ENCODE measurements at regions not wholly inside any gene's neighbourhood (a gene's known extent, or its start where the extent isn't known, plus 50 kb on each side); places are given as distances from the start of the nearest gene placed in this dataset.

DNA sequence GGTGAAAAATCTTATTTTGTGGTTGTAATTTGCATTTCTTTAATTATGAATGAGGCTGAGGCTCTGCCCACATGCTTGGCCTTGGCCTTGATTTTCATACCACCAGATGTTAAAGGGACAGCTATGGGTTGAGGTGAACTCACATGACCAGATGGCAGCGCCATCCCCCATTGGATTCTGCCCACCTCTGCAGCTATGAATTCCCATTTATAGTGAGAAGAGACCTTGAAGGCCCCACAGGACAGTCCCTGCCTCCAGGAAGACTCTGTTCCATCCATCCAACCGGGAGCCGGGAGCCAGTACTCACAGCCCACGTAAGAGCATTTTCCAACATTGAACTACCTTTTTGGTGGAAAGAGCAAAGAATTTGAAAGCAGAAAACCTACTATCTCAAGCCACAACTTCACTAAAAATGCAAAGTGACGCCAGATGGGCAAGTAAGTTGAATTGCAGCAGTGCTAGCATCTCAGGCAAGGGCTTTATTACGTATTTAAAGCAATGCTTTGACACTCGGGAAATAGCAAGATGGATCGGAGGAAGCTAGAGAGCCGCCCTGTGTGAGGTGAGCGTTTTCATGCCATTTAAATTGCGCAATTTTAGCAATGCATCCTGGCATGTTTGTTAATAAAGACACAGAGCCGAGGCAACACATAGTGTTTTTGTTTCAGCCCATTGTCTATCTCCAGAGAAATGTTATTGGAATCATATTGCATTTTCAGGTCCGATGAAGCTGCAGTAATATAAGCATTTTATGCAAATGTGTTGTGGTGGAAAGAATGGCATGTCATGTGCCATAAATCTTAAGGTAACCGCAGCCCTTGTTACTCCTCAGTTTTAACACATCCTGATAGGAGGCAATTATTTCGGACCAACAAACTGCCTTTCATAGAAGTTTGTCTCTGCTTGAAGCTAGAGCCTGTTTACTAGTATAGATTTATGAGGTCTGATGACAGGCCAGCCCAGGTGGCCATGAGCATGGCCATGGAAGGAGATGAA is 273.4 kb upstream of the TNRC6C start:
- Histone ChIP-seq H3K4me3 (ENCODE audit: low read depth, low read length) (no peak overlapping the region), H3K4me1 (ENCODE audit: insufficient read depth) (no peaks in the 10 kb centered on the region), H3K36me3 (ENCODE audit: insufficient read depth) (no peaks in the 10 kb centered on the region), H3K27ac (ENCODE audit: low read depth) (no peak overlapping the region)
- no peak for DNase-seq (ENCODE audit: extremely low spot score)
- WGBS, result 72% methylated on average over 15 of the region's 15 CpGs

DNA sequence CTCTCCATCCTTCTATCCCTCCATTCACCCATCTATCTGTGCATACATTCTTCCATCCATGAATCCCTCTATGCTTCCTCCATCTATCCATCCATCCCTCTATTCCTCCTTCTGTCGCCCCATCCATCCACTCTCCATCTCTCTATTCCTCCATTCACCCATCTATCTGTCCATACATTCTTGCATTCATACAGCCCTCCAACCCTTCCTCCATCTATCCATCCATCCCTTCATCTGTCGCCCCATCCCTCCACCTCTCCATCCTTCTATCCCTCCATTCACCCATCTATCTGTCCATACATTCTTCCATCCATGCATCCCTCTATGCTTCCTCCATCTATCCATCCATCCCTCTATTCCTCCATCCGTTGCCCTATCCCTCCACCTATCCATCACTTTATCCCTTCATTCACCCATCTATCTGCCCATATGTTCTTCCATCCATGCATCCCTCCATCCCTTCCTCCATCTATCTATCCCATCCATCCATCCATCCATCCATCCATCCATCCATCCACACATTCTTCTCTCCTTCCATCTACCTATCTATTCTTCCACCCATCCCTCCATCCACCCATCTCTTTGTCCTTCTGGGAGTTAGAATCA is 272.5 kb upstream of the TNRC6C start:
- H3K4me3 ChIP-seq (ENCODE audit: low read depth, low read length), result no peak overlapping the region
- H3K4me1 ChIP-seq (ENCODE audit: insufficient read depth), result no peaks in the 10 kb centered on the region
- 97% methylated on average over 3 of the region's 3 CpGs for WGBS
- H3K36me3 ChIP-seq (ENCODE audit: insufficient read depth), result no peaks in the 10 kb centered on the region
- no peak for DNase-seq (ENCODE audit: extremely low spot score)
- H3K27ac ChIP-seq (ENCODE audit: low read depth), result no peak overlapping the region

DNA sequence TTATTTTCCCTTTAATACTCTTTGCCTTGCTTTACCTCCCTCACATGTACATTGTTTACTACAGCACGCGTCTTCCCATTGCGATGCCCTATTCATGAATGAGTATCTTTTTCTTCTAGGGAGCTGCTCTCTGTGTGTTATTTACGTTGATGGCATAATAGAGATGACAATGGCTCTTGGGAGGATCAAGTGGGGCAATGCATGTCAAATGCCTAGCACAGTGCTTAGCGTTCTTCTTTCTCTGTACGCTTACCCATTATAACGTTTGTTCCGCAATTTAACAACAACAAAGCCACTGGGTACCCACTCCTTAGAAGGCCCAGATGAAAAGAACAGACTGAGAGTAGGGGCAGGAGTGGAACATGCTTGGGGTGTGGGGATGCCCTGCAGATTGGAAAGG is 271.6 kb upstream of the TNRC6C start:
- Histone ChIP-seq H3K27ac (ENCODE audit: low read depth) (no peak overlapping the region), H3K4me3 (ENCODE audit: low read depth, low read length) (no peak overlapping the region), H3K4me1 (ENCODE audit: insufficient read depth) (no peaks in the 10 kb centered on the region), H3K36me3 (ENCODE audit: insufficient read depth) (no peaks in the 10 kb centered on the region)
- WGBS, result 82% methylated on average over 8 of the region's 8 CpGs
- DNase-seq (ENCODE audit: extremely low spot score), result no peak

DNA sequence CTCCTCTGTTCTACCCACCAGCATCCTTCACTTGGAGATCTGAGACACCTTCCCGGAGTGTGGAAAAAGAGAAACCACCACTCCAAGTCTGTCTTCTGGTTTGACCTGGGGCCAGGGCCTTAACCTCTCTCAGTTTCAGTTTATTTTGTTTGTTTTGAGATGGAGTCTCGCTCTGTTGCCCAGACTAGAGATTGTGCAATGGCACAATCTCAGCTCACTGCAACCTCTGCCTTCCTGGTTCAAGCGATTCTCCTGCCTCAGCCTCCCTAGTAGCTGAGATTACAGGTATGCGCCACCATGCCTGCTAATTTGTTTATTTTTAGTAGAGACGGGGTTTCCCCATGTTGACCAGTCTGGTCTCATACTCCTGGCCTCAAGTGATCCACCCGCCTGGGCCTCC is 271.1 kb upstream of the TNRC6C start:
- no peaks in the 10 kb centered on the region for H3K36me3 ChIP-seq (ENCODE audit: insufficient read depth)
- 93% methylated on average over 6 of the region's 6 CpGs for WGBS
- H3K27ac ChIP-seq (ENCODE audit: low read depth), result no peak overlapping the region
- no peaks in the 10 kb centered on the region for H3K4me1 ChIP-seq (ENCODE audit: insufficient read depth)
- H3K4me3 ChIP-seq (ENCODE audit: low read depth, low read length), result no peak overlapping the region
- DNase-seq (ENCODE audit: extremely low spot score), result no peak

DNA sequence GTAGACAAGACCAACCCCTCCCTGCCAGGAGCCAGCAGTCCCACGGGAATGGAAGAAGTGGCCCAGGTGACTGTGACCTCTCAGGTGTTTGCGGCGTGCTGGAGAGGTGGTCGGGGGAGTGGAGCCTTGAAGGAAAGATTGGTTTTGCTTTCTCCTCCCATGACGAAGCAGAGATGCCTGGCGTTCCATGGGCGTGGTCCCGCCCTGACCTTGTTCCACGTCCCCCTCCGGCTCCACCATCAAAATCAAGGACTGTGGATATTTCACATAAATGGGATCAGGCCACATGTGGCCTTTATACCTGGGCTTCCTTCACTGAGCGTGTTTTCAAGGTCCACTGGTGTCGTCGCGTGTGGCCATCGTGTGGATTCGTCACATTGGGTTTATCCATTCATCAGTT is 270.6 kb upstream of the TNRC6C start:
- no peak overlapping the region for H3K4me3 ChIP-seq (ENCODE audit: low read depth, low read length)
- no peak overlapping the region for H3K27ac ChIP-seq (ENCODE audit: low read depth)
- no peaks in the 10 kb centered on the region for H3K4me1 ChIP-seq (ENCODE audit: insufficient read depth)
- 96% methylated on average over 16 of the region's 16 CpGs for WGBS
- no peaks in the 10 kb centered on the region for H3K36me3 ChIP-seq (ENCODE audit: insufficient read depth)
- DNase-seq (ENCODE audit: extremely low spot score), result no peak

DNA sequence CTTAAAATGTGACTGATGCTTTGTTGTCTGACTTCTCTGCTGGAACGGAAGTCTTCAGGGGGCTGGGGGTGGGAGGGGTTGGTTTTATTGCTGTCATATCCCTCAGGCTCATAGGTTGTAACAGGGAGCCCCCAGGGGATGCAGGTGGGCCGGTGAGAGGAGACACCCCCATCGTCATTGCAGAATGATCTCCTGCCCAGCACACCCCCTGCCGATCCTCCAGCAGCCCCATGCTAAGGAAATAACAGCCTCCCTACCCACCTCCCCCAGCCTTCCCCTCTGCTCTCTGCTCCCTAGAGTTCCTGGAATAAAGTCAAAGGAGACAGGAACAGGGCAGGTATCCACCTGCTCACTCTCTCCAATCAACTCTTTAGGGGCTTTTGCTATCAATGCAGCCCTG is 270.1 kb upstream of the TNRC6C start:
- Histone ChIP-seq H3K4me3 (ENCODE audit: low read depth, low read length) (no peak overlapping the region), H3K36me3 (ENCODE audit: insufficient read depth) (no peaks in the 10 kb centered on the region), H3K27ac (ENCODE audit: low read depth) (no peak overlapping the region), H3K4me1 (ENCODE audit: insufficient read depth) (no peaks in the 10 kb centered on the region)
- 45% methylated on average over 4 of the region's 4 CpGs for WGBS
- no peak for DNase-seq (ENCODE audit: extremely low spot score)

DNA sequence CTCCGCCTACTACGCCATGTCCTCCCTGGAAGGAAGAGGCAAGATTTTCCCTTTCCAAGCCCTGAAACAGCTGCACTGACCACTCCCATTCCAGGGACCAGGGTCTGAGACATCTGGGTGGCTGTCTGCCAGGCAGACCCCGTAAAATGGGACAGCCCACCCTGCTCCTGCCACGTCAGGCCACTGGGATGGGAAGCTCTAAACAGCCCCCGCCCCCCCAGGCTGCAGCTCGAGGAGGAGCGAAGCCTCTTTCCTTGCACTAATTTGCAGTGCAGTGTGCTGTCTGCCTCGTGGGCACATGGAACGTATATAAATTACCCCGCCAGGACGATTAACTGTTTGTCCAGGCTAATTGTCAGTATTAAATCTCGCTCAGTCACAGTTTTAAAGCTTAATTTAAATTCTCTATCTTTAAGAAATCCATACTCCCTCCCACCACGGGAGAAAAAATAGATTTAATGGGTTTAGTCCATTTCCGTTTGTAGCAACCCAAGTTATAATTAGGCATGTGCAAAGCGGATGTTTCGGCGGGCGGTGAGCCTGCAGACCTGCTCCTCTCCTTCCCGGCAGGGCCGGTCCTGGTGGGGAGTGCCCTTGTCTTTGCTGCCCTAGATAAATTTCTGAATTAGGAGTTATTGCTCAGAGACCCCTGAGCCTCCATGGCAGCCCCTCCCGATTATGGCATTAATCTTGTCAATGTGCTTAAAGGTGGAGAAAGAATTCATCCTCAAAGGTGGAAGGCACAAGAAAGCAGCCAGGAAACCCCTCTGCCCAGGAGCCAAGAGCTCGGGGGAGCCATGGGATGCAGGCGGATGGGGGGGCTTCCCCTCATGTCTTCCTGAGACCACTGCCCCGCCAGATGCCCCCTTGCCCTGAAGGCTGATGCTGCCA is 268.0 kb upstream of the TNRC6C start:
- peak overlapping the region; percentile 5 for H3K4me3 ChIP-seq (ENCODE audit: low read depth, low read length)
- DNase-seq (ENCODE audit: extremely low spot score), result peak; percentile 31
- WGBS, result 31% methylated on average over 24 of the region's 24 CpGs
- no peaks in the 10 kb centered on the region for H3K4me1 ChIP-seq (ENCODE audit: insufficient read depth)
- H3K27ac ChIP-seq (ENCODE audit: low read depth), result no peak overlapping the region
- H3K36me3 ChIP-seq (ENCODE audit: insufficient read depth), result no peaks in the 10 kb centered on the region

DNA sequence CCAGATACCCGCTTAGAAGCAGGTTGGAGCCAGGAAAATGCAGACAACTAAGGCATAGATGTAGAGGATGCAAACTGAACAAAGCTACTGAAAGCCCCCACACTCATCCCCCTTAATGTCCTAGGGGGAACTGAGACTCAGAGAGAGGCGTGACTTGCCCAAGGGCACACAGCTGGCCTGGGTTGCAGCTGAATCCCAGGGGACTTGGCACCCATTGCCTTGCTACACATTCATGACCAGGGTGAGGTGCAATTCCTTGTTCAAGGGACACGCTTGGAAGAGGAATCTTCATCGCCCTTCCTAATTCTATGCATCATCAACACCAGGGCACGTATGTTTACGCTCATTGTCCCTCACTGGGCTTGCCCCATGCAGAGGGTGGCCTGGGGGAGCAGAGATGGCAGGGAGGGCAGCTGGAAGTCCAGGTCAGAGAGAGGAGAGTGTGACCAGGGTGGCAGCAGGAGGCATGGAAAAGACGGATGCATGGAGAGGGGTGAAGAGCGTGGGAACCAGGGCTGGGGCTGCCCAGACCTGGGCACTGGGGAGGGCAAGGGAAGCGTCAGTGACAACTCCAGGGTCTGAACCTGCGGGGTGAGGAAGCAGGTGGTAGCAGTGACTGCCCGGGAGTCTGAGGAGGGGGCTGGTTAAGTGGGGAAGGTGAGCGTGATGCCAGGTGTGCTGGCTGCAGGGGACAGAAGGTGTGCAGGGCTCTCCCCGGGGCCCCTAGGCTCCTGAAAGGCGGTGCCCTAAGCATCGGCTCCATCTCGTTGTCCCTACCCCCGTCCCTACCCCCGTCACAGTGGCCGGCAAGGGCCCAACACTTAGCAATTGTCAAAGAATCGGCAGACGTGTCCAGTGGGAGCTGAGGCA is 267.1 kb upstream of the TNRC6C start:
- 94% methylated on average over 21 of the region's 21 CpGs for WGBS

DNA sequence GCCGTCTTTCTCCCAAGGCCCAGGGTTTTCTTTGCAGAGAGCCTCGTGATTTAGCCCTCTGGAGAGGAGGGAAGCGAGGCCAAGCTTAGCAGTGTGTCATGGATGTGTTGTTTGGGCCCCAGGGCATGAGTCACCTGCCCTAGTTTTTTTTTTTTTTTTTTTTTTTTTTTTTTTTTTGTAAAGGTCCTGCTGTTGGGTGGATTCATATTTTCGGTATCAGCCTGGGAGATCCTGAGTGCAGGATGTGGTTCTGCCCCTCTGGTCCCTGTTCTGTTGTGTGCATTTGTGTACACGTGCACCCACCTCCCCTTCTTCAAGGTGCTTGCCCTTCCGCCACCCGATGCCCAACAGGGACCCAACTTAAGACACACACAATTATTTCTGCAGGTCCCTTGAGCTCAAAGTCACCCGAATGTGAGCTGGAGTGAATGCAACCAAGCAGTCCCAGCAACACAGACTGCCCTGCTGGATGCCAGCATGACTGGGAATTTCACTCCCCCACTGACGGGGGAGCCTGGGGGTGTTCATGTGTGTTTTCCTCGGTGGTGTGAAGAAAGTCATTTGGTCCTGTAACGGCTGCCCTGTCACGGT is 265.8 kb upstream of the TNRC6C start:
- DNase-seq (ENCODE audit: extremely low spot score), result no peak
- WGBS, result 85% methylated on average over 12 of the region's 12 CpGs
- Histone ChIP-seq H3K27ac (ENCODE audit: low read depth) (no peak overlapping the region), H3K36me3 (ENCODE audit: insufficient read depth) (no peaks in the 10 kb centered on the region), H3K4me1 (ENCODE audit: insufficient read depth) (no peaks in the 10 kb centered on the region), H3K4me3 (ENCODE audit: low read depth, low read length) (no peak overlapping the region)

More for the DNA sequence above, 267.1 kb upstream of the TNRC6C start:
- no peak for DNase-seq (ENCODE audit: extremely low spot score)
- no peaks in the 10 kb centered on the region for H3K4me1 ChIP-seq (ENCODE audit: insufficient read depth)
- H3K27ac ChIP-seq (ENCODE audit: low read depth), result no peak overlapping the region
- H3K4me3 ChIP-seq (ENCODE audit: low read depth, low read length), result no peak overlapping the region
- no peaks in the 10 kb centered on the region for H3K36me3 ChIP-seq (ENCODE audit: insufficient read depth)

DNA sequence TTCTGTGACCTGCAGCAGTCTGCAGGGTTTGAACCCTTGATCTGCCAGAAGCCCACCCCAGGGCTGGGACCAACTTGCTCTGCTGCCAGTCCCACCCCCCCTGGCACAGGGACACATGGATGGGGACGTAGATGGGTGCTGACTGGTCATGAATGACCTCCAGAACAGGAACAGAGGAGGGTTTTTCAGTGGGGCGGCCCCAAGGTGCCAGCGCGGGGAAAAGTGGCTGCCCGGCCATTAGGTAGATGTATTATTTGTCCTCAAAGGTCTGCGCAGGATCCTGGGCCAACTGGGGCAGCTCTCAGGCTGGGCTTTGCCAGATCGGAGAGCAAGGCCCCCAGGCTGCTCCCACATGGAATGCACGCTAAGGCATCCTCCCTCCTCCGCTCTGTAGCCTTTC is 265.2 kb upstream of the TNRC6C start:
- Histone ChIP-seq H3K4me3 (ENCODE audit: low read depth, low read length) (no peak overlapping the region), H3K36me3 (ENCODE audit: insufficient read depth) (no peaks in the 10 kb centered on the region), H3K27ac (ENCODE audit: low read depth) (no peak overlapping the region), H3K4me1 (ENCODE audit: insufficient read depth) (no peaks in the 10 kb centered on the region)
- no peak for DNase-seq (ENCODE audit: extremely low spot score)
- WGBS, result 88% methylated on average over 9 of the region's 9 CpGs

DNA sequence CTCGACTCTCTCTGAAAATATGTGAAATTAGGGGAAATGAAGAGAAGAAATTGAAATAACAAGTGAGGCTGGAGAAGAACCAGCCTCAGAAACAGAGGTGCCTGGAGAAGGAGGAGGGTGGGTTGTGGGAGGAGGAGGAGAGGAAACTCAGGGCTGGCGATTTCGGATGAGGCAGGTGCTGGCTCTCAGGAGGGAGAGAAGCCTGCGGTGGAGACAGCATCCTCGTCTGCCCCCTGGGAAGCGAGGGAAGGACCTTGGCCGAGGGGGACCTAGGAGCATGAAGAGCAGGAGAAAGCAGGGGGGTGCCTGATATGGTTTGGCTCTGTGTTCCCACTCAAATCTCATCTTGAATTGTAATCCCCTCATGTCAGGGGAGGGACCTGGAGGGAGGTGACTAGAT is 264.7 kb upstream of the TNRC6C start:
- Histone ChIP-seq H3K27ac (ENCODE audit: low read depth) (no peak overlapping the region), H3K4me1 (ENCODE audit: insufficient read depth) (no peaks in the 10 kb centered on the region), H3K4me3 (ENCODE audit: low read depth, low read length) (no peak overlapping the region), H3K36me3 (ENCODE audit: insufficient read depth) (no peaks in the 10 kb centered on the region)
- WGBS, result 76% methylated on average over 7 of the region's 7 CpGs
- DNase-seq (ENCODE audit: extremely low spot score), result no peak

DNA sequence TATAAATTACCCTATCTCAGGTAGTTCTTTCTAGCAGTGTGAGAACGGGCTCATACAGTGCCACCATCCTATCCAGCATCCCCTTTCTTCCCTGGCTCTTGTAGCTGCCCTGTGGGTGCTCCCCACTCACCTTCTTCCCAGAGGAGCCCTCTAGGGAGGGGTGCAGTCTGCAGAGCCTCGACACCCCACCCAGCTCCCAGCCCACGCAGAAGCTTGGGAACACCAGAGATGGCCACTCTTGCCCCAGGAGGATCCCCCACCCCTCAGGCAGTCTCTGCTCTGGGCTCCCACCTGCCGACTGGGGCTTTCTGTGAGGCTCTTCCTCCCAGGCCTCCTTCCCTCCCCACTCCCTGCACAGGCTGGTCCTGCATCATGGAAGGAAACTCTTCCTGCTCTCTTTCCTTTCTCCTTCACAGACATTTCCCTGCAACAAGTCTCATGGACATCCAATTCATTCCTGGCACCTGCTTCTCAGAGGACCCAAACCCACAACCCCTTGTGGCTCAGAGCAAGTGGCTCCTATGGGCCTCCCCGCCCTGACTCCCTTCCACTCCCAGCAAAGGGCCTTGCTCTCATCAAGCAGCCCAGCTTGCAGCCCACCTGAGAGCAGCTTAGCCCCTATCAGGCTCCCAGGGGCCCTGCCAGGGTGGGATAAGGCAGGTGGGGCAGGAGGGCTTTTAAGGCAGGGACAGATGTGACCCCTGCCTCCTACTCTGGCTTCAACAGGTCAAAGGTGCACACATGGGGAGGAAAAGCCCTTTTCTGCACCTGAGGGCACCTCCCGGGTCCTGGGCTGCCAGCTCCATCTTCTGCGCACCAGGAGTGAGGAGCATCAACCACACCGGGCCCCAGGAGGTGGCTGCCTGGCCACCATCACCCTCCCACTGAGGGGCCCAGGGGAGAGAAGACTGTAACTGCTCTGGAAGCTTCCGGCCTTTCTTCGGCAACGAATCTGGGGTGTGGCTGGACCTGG is 263.8 kb upstream of the TNRC6C start:
- 88% methylated on average over 11 of the region's 11 CpGs for WGBS
- Histone ChIP-seq H3K4me1 (ENCODE audit: insufficient read depth) (no peaks in the 10 kb centered on the region), H3K4me3 (ENCODE audit: low read depth, low read length) (no peak overlapping the region), H3K27ac (ENCODE audit: low read depth) (no peak overlapping the region), H3K36me3 (ENCODE audit: insufficient read depth) (no peaks in the 10 kb centered on the region)
- no peak for DNase-seq (ENCODE audit: extremely low spot score)
